Chondrocyte (in vitro differentiated cells): ENCODE measurements at regions not wholly inside any gene's neighbourhood (a gene's known extent, or its start where the extent isn't known, plus 50 kb on each side); places are given as distances from the start of the nearest gene placed in this dataset.

ENCODE experiments used
- DNase-seq: peaks from one replicate; pipeline ENCODE4 v3.0.0; 2021; ENCODE audit warnings: mixed read lengths, low spot score
- H3K27ac Mint-ChIP-seq: one replicate; pipeline ENCODE4 v1.8.0; 2021; ENCODE audit warnings: mild to moderate bottlenecking, moderate library complexity, mixed read lengths; ENCODE audit not compliant: unreplicated experiment
- H3K27me3 Mint-ChIP-seq: 2 replicates; pipeline ENCODE4 v1.8.0; 2021; ENCODE audit warnings: low read depth, mixed read lengths
- H3K36me3 Mint-ChIP-seq: 2 replicates; pipeline ENCODE4 v1.8.0; 2021; ENCODE audit warnings: low read depth, mixed read lengths
- H3K4me1 Mint-ChIP-seq: 2 replicates; pipeline ENCODE4 v1.8.0; 2021; ENCODE audit warnings: low read depth, mild to moderate bottlenecking, mixed read lengths
- H3K4me3 Mint-ChIP-seq: one replicate; pipeline ENCODE4 v1.8.0; 2021; ENCODE audit warnings: mild to moderate bottlenecking, moderate library complexity, mixed read lengths; ENCODE audit not compliant: unreplicated experiment
- H3K9me3 Mint-ChIP-seq: 2 replicates; pipeline ENCODE4 v1.8.0; 2021; ENCODE audit warnings: low read depth, mixed read lengths
- CTCF ChIP-seq: fragments of 200-600 bp; sonication (generic); IDR thresholded peaks from 2 replicates; pipeline ENCODE4 v1.5.0; 2021; ENCODE audit warnings: antibody characterized with exemption, mild to moderate bottlenecking, moderate library complexity

- H3K9me3 Mint-ChIP-seq: peaks cover 7% of the 10 kb centered on the region
These were observed 703.2 kb upstream of the STXBP6 start for GRCh38 chr14:25753130-25753529.

GRCh38 chr14:25750436-25750835 is 700.5 kb upstream of the STXBP6 start:
- Mint-ChIP-seq H3K9me3 (peaks cover 16% of the 10 kb centered on the region), H3K4me3 (no peak overlapping the region), H3K36me3 (no peaks in the 10 kb centered on the region), H3K27me3 (no peaks in the 10 kb centered on the region), H3K4me1 (no peaks in the 10 kb centered on the region), H3K27ac (no peak overlapping the region)
- no peak for DNase-seq
- TF ChIP-seq CTCF: no peak

More at GRCh38 chr14:25753130-25753529, 703.2 kb upstream of the STXBP6 start:
- TF ChIP-seq CTCF: no peak
- H3K4me1 Mint-ChIP-seq: no peaks in the 10 kb centered on the region
- H3K27ac Mint-ChIP-seq: no peak overlapping the region
- DNase-seq: no peak
- H3K4me3 Mint-ChIP-seq: no peak overlapping the region
- no peaks in the 10 kb centered on the region for H3K36me3 Mint-ChIP-seq
- H3K27me3 Mint-ChIP-seq: no peaks in the 10 kb centered on the region
